Calu3 (cell line): ENCODE measurements at regions not wholly inside any gene's neighbourhood (a gene's known extent, or its start where the extent isn't known, plus 50 kb on each side); places are given as distances from the start of the nearest gene placed in this dataset.

Experiments used
- BruUV-seq: library from RNA; stranded (reverse); fragments of 400-500 nt; replicated peaks from 2 replicates; lab custom pipeline; 2021; lab: Mats Ljungman, UMichigan
- CTCF ChIA-PET: fragments of 300-600 bp; sonication (Branson Sonifier 250); formaldehyde crosslinking; loops from one replicate; lab custom pipeline; 2022; ENCODE audit warnings: antibody characterized with exemption; lab: Charles Lee
- DNase-seq: peaks from one replicate; pipeline ENCODE4 v3.0.0; 2022
- H3K27ac Mint-ChIP-seq: one replicate; pipeline ENCODE4 v1.8.0; 2022; ENCODE audit warnings: mixed read lengths; ENCODE audit not compliant: unreplicated experiment
- H3K27me3 Mint-ChIP-seq: one replicate; pipeline ENCODE4 v1.8.0; 2022; ENCODE audit warnings: mixed read lengths; ENCODE audit not compliant: unreplicated experiment
- H3K36me3 Mint-ChIP-seq: one replicate; pipeline ENCODE4 v1.8.0; 2022; ENCODE audit warnings: mild to moderate bottlenecking, moderate library complexity, mixed read lengths; ENCODE audit not compliant: insufficient read depth, unreplicated experiment
- H3K4me1 Mint-ChIP-seq: one replicate; pipeline ENCODE4 v1.8.0; 2022; ENCODE audit warnings: mild to moderate bottlenecking, low read depth, mixed read lengths; ENCODE audit not compliant: unreplicated experiment
- H3K4me3 Mint-ChIP-seq: one replicate; pipeline ENCODE4 v1.8.0; 2022; ENCODE audit warnings: mild to moderate bottlenecking, low read depth, moderate library complexity, mixed read lengths; ENCODE audit not compliant: unreplicated experiment
- H3K9me3 Mint-ChIP-seq: one replicate; pipeline ENCODE4 v1.8.0; 2022; ENCODE audit warnings: low read depth, mixed read lengths; ENCODE audit not compliant: unreplicated experiment
- CTCF ChIP-seq: fragments of 200-600 bp; IDR thresholded peaks from one replicate; pipeline ENCODE4 v1.8.0; 2022; ENCODE audit warnings: antibody characterized with exemption; ENCODE audit not compliant: unreplicated experiment
- intact Hi-C: fragments of 100-400 bp; cut with micrococcal nuclease; formaldehyde crosslinking; loops from one replicate; pipeline ENCODE4 v1.10.0; 2022; ENCODE audit not compliant: unreplicated experiment

GRCh38 chr12:19880076-19880475 lies 440.8 kb downstream of the AEBP2 start:
- H3K4me3 Mint-ChIP-seq, result no peak overlapping the region
- CTCF ChIA-PET, result no interaction called here
- H3K4me1 Mint-ChIP-seq, result peaks cover 8% of the 10 kb centered on the region
- H3K9me3 Mint-ChIP-seq, result no peaks in the 10 kb centered on the region
- H3K27ac Mint-ChIP-seq, result no peak overlapping the region
- no peak for DNase-seq
- no peaks in the 10 kb centered on the region for H3K36me3 Mint-ChIP-seq
- H3K27me3 Mint-ChIP-seq, result no peaks in the 10 kb centered on the region
- intact Hi-C loops, result no loop called here
- no TSS peak for BruUV-seq
- TF ChIP-seq CTCF, result no peak

- intact Hi-C loops, result no loop called here
- TF ChIP-seq CTCF, result no peak
- CTCF ChIA-PET, result no interaction called here
- BruUV-seq, result no TSS peak
- Mint-ChIP-seq H3K27ac (no peak overlapping the region), H3K36me3 (no peaks in the 10 kb centered on the region), H3K9me3 (no peaks in the 10 kb centered on the region), H3K4me3 (no peak overlapping the region), H3K27me3 (no peaks in the 10 kb centered on the region), H3K4me1 (peaks cover 8% of the 10 kb centered on the region)
- no peak for DNase-seq
Measured at GRCh38 chr12:19880721-19881120, 441.4 kb downstream of the AEBP2 start.

GRCh38 chr12:19882346-19882745 lies 443.1 kb downstream of the AEBP2 start:
- no TSS peak for BruUV-seq
- no peaks in the 10 kb centered on the region for H3K36me3 Mint-ChIP-seq
- no peak for DNase-seq
- intact Hi-C loops, result no loop called here
- H3K9me3 Mint-ChIP-seq, result no peaks in the 10 kb centered on the region
- TF ChIP-seq CTCF, result no peak
- H3K27me3 Mint-ChIP-seq, result no peaks in the 10 kb centered on the region
- H3K4me1 Mint-ChIP-seq, result peaks cover 8% of the 10 kb centered on the region
- H3K27ac Mint-ChIP-seq, result no peak overlapping the region
- no peak overlapping the region for H3K4me3 Mint-ChIP-seq
- CTCF ChIA-PET, result no interaction called here

- intact Hi-C loops, result no loop called here
- DNase-seq, result no peak
- no peak for TF ChIP-seq CTCF
- Mint-ChIP-seq H3K9me3 (no peaks in the 10 kb centered on the region), H3K4me1 (peaks cover 8% of the 10 kb centered on the region), H3K27ac (no peak overlapping the region), H3K27me3 (no peaks in the 10 kb centered on the region), H3K36me3 (no peaks in the 10 kb centered on the region), H3K4me3 (no peak overlapping the region)
- CTCF ChIA-PET, result no interaction called here
- BruUV-seq, result no TSS peak
Measured at GRCh38 chr12:19884021-19884492, 444.8 kb downstream of the AEBP2 start.
